ENCODE measurements at regions not wholly inside any gene's neighbourhood (a gene's known extent, or its start where the extent isn't known, plus 50 kb on each side); places are given as distances from the start of the nearest gene placed in this dataset.
A peak's percentile ranks its signal among the peaks of the same experiment; 100 is the strongest.
"Not testable (repeated sequence)": the region's sequence is repeated elsewhere in the genome, so short reads cannot be mapped to it uniquely, and the experiment has no call there.

DNA sequence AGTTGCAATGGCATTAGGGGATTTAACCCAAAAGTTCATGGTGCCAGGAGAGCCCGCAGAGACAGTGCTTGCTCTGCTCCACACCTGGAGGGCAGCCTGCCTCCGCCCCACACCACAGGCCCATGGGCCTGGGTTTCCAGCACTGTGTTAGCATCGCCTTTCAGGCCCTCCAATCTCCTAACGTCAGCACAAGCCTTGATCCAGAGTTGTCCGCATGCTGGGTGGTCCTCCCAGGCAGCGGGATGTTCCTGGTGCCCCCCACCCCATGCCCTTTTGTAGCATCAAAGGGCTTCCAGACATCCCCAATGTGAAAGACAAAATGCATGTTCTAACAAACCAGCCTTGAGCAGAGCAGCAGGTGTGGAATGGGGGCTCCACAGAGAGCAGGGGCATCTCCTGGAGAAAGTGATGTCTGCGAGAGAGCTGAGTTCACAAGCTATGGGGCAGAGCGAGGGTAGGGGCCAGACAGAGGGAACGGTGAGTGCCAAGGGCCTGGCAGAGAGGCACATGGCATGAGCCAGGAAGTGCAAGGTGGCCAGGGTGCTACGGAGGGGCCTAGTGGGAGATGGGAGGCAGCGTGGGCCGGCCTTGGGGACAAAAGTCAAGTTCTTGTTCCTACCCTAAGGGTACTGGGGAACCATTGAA, 119.2 kb downstream of the CYP26B1 start:
- no peaks in the 10 kb centered on the region for H3K9me3 ChIP-seq
- no peak for TF ChIP-seq POLR2A (IDR thresholded peaks at IDR 0.05)
- TF ChIP-seq, protein P1, sequence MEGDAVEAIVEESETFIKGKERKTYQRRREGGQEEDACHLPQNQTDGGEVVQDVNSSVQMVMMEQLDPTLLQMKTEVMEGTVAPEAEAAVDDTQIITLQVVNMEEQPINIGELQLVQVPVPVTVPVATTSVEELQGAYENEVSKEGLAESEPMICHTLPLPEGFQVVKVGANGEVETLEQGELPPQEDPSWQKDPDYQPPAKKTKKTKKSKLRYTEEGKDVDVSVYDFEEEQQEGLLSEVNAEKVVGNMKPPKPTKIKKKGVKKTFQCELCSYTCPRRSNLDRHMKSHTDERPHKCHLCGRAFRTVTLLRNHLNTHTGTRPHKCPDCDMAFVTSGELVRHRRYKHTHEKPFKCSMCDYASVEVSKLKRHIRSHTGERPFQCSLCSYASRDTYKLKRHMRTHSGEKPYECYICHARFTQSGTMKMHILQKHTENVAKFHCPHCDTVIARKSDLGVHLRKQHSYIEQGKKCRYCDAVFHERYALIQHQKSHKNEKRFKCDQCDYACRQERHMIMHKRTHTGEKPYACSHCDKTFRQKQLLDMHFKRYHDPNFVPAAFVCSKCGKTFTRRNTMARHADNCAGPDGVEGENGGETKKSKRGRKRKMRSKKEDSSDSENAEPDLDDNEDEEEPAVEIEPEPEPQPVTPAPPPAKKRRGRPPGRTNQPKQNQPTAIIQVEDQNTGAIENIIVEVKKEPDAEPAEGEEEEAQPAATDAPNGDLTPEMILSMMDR (IDR thresholded peaks at IDR 0.05), result no peak
- H3K36me3 ChIP-seq, result no peaks in the 10 kb centered on the region
- H3K27me3 ChIP-seq, result no peaks in the 10 kb centered on the region
- peak in 1 of 3 donors; percentile 18 for DNase-seq
- no peaks in the 10 kb centered on the region for H3K4me1 ChIP-seq
- no peak overlapping the region for H3K4me3 ChIP-seq
- no peak overlapping the region for H3K27ac ChIP-seq

DNA sequence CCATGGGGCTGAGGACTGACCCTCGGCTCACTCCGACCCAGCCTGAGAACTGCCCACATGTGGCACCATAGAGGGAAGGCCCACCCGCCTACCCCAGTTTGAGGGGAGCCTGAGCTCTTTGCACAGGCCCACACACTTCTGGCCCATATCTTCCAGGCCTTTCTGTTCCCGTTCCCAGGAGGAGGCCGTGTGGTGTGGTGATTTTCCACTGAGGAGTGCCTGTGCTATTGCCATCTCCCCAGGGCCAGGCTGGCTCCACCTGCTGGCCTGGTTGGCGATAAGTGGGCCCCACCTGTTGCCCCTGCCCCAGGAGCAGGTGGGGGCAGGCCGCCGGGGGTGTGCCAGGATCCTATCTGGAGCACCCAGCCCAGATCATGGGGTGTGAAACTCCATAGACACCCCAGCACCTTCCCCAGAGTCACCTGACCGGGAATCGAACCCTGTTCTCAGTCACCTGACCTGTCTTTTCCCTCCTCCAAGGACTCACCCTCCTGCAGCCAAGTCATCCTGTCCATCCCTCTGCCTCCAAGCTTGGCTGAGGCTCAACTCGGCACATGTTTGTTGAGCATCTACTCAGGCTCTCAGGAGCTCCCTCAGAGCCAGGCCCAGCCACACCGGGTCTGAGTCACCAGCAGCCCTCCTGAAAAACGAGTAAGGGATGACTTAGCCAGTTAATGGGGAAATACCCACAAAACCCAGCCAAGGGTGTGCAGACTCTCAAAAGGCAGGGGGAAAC, 120.1 kb downstream of the CYP26B1 start:
- H3K4me1 ChIP-seq, result no peaks in the 10 kb centered on the region
- no peaks in the 10 kb centered on the region for H3K36me3 ChIP-seq
- no peak overlapping the region for H3K4me3 ChIP-seq
- H3K27ac ChIP-seq, result no peak overlapping the region
- no peak for TF ChIP-seq POLR2A (IDR thresholded peaks at IDR 0.05)
- TF ChIP-seq, protein P1 (IDR thresholded peaks at IDR 0.05), result no peak
- H3K9me3 ChIP-seq, result no peaks in the 10 kb centered on the region
- no peaks in the 10 kb centered on the region for H3K27me3 ChIP-seq
- DNase-seq, result peak in 1 of 3 donors; percentile 26

DNA sequence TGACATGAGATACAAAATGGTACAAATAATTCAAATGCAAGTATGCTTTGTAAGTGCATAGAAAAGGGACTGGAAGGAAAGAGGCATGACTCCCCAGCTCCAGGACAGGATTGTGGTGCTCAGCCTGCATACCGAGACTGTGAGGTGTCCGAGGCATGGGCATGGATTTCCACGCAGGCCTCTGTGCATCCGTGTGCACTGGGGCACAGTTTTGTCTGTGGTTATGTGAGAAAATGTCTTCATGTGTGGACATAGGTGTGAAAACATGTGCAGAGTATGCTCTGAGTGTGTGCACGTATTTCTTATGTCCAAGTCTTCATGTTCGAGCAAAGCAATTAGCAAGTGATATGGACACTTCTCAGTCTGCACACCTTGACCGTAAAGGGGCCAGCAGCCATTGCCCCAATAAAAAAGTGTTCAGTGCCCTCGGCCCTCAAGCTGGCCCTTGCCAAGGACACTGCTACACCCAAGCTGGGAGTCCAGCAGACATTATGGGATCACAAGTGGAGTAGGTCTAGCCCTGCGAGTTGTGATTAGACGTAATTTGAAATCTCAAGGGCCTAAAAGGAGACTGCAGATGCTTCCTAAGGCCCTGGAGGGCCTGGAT, 120.7 kb downstream of the CYP26B1 start:
- no peak for DNase-seq
- no peaks in the 10 kb centered on the region for H3K9me3 ChIP-seq
- TF ChIP-seq, protein P1 (IDR thresholded peaks at IDR 0.05), result no peak
- no peak for TF ChIP-seq POLR2A (IDR thresholded peaks at IDR 0.05)

DNA sequence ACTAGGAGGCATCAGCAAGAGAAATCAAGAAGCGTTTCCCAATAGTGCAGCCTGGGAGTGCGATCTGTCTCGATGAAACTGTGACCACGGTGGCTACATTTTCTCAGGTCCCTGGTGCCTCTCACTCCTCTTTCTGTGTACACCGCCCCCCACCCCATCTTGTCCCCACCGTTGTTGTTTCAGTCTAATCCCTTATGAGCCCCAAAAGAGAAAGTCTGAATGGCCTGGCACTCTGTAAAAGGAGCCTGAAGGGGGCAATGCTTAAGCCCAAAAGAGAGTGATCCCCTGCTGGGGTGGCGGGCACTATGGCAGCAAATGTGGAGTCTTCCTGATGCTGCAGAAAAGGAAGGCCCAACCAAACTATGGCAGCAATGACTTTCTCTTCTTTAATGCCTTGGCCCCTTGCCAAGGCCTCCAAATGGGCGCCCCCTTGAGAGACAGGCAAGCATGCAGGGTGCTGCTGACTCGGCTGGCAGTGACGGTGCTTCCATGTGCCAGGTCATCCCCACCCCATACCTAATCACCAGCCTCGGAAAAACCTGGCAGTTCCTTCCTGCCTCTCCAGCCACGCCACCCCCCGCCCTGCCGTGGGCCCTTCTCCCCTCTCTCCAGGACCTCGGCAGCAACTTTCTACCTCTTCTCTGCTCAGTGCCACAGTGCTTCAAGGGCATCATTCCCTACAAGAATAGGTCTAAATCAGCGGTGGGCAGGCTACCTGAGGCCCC, 123.0 kb downstream of the CYP26B1 start:
- DNase-seq, result peak in 1 of 3 donors; percentile 25
- Histone ChIP-seq H3K36me3 (no peaks in the 10 kb centered on the region), H3K9me3 (no peaks in the 10 kb centered on the region), H3K27me3 (no peaks in the 10 kb centered on the region), H3K4me3 (no peak overlapping the region), H3K4me1 (no peaks in the 10 kb centered on the region), H3K27ac (no peak overlapping the region)
- TF ChIP-seq POLR2A (IDR thresholded peaks at IDR 0.05), result no peak
- TF ChIP-seq, protein P1 (IDR thresholded peaks at IDR 0.05), result no peak

More for the DNA sequence above, 120.7 kb downstream of the CYP26B1 start:
- H3K4me3 ChIP-seq, result no peak overlapping the region
- no peaks in the 10 kb centered on the region for H3K4me1 ChIP-seq
- H3K27ac ChIP-seq, result no peak overlapping the region
- H3K36me3 ChIP-seq, result no peaks in the 10 kb centered on the region
- no peaks in the 10 kb centered on the region for H3K27me3 ChIP-seq

DNA sequence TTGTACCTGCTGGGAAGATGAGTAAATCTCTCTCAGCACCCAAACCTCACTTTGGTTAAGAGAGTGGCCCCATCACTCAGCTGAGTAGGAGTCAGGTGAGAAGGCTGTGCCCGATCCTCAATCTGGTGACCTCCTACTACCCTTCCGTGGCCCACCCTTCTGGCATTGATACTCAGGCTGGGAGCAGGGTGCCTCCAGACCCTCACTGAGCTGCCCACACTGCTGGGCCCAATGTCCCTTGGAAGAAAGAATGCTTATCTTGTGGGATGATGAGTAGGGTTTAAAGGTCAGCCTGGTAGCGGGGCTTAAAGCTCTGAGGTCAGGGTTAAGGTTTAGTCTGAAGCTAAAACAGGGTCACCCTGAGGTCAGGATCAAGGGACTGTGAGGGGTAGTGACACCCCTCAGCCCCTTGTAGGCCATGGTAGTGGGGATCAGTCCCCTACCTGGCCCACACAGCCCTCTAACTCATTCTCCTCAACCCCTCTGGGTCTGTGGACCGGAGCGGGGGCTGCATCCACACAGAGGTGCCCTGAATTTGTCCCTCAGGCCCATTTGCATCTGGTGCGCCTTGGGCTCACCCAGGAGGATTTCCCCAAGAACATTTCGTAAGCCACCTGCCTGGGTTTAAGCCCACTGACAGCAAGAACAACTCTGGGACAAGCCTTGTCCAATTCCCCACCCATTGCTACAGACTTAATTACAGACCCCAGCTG, 123.8 kb downstream of the CYP26B1 start:
- peak in 1 of 3 donors; percentile 14 for DNase-seq
- Histone ChIP-seq H3K36me3 (no peaks in the 10 kb centered on the region), H3K27me3 (no peaks in the 10 kb centered on the region), H3K9me3 (no peaks in the 10 kb centered on the region), H3K4me3 (no peak overlapping the region), H3K4me1 (no peaks in the 10 kb centered on the region), H3K27ac (no peak overlapping the region)
- no peak for TF ChIP-seq POLR2A (IDR thresholded peaks at IDR 0.05)
- TF ChIP-seq, protein P1 (IDR thresholded peaks at IDR 0.05), result no peak

DNA sequence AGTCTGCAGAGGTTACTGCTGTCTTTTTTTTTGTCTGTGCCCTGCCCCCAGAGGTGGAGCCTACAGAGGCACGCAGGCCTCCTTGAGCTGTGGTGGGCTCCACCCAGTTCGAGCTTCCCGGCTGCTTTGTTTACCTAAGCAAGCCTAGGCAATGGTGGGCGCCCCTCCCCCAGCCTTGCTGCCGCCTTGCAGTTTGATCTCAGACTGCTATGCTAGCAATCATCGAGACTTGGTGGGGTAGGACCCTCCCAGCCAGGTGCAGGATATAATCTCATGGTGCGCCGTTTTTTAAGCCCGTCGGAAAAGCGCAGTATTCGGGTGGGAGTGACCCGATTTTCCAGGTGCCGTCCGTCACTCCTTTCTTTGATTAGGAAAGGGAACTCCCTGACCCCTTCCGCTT, 126.3 kb downstream of the CYP26B1 start:
- not testable (repeated sequence) for H3K27ac ChIP-seq, DNase-seq

More for the DNA sequence above, 126.3 kb downstream of the CYP26B1 start:
- H3K36me3 ChIP-seq, H3K4me1 ChIP-seq, H3K9me3 ChIP-seq, H3K27me3 ChIP-seq, H3K4me3 ChIP-seq: not testable (repeated sequence)

Measured in Peyer's patch (tissue), 4 donors.